Ureter (tissue), 1 donor: ENCODE measurements at regions not wholly inside any gene's neighbourhood (a gene's known extent, or its start where the extent isn't known, plus 50 kb on each side); places are given as distances from the start of the nearest gene placed in this dataset.
"Not testable (repeated sequence)": the region's sequence is repeated elsewhere in the genome, so short reads cannot be mapped to it uniquely, and the experiment has no call there.

ENCODE experiments used
- DNase-seq: peaks from one replicate; pipeline ENCODE4 v3.0.0-alpha.2; 2020; ENCODE audit warnings: low spot score
- donor health status: DM: yes; HTN: yes; CAD: no.

DNA sequence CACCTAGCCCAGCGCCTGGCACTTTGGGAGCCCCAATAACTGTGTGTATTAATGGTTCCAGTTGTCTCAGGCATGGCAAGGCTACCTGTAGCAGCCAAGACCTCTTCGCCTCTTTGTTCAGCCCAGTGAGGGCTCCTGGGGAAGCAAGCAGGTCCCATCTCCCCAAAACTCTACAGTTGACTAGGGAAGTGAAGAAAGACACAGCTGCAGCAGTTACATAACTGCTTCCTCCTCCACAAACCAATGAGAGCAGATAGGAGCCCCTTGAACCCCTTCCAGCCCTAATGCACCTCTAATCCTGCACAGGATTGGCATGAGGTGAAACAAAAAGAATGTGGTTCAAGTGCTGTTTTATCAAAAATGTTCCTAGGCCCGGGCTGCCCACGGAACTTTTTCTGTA, 100.5 kb downstream of the SYF2 start:
- DNase-seq: no peak

DNA sequence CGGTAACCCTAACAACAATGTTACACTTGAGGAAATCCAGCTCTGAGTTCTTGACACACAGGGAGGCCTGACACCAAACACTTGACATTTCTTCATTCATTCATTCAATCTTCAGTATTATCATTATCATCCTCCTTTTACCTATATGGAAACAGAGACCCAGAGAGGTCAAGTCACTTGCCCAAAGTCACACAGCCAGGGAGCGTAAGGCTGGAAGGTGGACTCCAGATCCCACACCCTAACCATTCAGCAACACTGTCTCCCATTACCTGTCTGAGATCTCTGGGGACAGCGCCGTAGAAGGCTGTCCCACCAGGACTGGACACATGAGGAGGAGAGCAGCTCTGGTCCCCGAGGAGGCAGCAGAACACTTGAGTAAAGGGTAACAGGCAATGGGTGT, 101.4 kb downstream of the SYF2 start:
- DNase-seq: no peak

DNA sequence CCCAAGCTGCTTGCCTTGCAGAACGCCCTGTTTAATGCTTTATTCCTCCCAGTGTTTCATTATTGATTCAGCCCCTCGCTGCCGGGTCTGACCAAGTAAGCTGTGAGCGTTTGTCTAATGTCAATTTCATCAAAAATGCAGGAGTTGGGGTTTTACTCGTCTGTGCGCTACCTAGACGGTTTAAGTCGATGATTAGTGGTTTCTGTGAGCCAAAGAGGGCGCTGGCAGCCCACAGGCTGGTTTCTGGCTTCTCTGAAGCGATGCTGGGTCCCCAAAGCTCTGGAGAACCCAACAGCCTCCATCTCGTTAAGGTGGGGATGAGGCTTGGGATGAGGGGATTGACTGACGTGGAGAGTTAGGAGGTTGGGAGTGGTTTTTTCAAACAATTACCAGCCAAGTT, 102.9 kb downstream of the SYF2 start:
- no peak for DNase-seq

DNA sequence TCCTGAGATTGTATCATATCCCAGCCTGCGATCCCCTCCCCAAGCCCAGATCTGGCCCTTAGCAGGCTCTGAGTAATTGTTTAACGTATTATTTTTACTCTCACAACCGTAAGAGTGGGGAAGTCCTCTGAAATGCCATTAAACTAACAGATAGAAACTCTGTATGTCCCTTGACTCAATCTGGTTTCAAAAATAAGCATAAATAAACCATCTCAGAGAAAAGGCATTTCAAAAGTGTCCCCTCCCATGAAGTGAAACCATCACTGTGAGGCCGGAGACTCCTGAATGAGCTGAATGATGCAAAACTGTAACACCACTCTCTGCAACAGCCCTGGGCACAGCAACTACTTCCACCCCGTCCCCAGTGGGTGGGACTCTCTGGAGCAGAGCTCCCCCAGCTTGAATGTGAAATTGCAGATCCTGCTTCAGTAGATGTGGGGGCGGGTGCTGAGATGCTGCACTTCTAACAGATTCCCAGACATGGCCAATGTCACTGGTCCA, 104.1 kb downstream of the SYF2 start:
- no peak for DNase-seq

DNA sequence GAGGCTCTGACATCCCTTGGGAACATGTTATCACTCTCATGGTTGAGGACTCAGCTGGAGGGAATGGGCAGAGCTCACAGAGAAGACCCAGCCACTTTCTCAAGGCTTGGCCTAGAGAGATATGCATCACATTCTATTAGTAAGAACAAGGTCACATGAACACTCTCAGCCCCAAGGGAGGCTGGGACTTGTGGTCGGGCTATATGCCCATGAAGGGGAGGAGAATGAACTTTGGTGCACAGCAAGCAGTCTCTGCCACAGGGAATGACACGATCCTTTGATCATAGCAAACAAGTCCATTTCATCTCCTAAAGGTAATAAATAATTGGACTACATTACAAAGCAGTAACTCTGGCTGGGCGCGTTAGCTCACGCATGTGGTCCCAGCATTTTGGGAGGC, 105.7 kb downstream of the SYF2 start:
- DNase-seq: no peak

DNA sequence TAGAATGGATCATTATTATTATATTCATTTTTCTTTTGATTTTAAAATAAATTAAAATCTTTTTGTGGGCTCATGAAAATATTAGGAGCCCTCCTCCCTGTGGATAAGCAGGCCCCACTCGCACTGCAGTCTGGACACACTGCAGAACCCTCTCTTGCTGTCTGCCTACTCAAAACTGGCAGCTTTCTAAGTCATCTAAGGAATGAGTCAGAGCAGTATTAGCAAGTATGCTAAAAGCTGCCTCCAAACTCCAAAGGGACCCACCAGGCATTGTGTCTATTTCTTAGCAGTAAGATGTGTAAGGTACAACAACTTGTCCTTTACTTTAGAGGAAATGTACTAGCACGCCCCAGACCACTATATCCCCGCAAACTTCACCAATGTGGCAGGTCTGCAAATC, 108.8 kb downstream of the SYF2 start:
- no peak for DNase-seq

DNA sequence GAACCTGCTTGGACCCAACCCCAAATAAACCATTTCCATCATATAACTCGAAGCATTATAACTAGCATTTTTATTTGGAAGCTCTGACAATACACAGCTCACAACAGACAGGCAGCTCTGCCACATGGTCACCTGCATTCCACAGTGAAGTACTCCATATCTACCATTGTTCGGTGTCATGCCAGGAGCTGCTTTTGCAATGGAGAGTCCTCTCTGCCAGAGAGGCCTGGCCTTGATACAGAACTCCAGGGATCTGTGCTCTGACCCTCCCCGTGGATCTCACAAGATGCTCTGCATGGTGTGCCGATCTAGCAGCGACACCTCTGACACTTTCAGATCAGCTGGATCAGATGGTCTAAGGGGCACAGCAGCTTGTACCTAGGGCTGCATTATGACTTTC, 109.6 kb downstream of the SYF2 start:
- no peak for DNase-seq

DNA sequence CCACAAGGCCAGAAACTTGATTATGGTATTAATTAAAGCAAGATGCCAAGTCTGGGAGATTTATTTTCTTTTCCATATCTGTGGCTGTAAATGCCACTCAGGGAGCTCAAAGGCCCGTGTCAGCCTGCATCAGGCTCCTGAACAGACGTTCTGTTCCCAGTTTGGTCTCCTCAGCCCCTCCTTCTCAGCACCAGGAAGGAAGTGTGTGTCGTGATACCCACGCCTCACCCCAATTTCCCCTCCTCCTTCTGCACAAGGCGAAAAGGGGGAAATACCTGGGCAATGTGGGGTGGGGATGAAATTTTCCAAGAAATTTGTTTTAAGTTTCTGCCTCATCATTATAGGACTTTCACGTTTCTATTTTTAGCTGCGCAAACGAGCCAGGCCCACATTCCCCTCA, 112.0 kb downstream of the SYF2 start:
- no peak for DNase-seq

DNA sequence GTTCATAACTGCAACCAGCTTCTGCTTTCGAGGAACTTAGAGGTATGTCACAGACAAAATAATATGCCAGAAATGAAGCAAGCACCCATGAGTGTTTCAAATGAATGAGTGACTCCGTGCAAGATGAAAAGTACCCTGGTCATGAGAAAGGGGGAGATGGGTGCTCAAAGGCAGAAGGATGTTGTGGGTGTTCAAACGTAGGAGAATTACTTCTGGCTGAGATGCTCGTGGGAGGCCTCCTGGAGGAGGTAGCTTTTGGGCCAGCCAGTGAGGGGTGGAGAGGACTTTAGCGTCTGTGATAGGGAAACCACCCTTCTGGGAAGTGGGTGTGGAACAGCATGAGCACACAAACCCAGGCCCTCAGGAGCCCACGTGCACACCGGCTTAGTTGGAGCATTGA, 113.8 kb downstream of the SYF2 start:
- no peak for DNase-seq

DNA sequence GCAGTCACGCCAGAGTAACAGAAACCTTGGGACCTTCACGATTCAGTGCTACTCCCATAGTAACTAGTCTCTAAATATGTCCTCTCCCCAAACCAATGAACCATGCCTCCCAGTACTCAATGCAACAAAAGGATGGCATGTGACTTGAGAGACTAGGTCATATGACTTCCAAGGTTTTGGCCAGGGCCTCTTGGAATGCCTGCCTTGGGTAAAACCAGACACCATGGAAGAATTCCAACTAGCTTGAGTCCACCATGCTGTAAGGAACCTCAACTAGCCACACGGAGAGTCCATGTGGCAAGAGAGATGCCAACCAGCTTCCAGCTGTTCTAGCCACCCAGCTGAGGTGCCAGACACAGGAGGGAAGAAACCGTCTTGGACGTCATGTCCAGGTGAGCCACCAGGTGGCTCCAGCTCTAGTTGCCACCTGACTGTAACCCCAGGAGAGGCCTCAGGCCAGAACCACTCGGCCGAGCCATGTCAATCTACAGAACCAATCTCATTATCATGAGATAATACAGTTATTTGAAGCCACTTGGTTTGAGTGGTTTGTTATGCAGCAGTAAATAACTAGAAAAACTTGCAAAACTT, 115.0 kb downstream of the SYF2 start:
- DNase-seq: no peak

DNA sequence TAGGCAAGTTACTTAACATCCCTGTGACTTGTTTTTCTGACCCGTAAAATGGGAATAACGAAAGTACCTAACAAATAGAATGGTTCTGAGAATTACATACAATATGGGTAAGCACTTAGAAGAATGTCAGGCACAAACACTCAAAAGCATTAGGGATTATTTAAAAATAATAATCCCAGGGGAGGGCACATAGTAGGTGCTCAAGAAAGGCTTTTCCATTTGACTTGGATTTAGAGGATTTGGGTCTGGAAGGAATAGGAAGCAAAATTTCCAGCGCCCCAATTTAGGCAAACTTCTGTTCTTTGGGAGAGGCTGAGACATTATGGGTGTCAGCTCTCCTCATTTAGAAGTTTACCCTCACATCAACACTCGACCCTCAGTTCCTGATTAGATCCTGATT, 115.5 kb downstream of the SYF2 start:
- DNase-seq: no peak

DNA sequence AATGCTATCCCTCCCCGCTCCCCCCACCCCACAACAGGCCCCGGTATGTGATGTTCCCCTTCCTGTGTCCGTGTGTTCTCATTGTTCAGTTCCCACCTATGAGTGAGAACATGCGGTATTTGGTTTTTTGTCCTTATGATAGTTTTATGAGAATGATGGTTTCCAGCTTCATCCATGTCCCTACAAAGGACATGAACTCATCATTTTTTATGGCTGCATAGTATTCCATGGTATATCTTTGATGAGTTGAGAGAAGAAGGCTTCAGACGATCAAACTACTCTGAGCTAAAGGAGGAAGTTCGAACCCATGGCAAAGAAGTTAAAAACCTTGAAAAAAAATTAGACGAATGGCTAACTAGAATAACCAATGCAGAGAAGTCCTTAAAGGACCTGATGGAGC, 116.2 kb downstream of the SYF2 start:
- DNase-seq: not testable (repeated sequence)

DNA sequence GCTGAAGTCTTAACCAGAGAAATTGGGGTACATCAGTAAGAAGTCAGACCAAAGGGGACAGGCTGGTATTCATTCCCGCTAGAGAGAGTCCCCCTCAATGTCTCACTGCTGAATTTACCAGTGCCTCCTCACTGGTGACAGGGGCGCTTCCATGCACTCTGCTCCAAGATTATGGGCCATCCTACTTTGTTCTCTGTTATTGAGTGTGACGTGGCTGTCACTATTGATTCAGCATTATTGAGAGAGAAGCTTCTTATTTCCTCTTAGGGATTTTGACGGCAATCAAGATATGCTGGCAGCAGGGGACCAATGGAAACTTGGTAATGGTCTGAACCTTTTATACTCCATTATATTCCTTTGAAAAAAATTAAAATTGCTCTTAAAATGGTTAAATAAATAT, 118.6 kb downstream of the SYF2 start:
- DNase-seq: no peak

DNA sequence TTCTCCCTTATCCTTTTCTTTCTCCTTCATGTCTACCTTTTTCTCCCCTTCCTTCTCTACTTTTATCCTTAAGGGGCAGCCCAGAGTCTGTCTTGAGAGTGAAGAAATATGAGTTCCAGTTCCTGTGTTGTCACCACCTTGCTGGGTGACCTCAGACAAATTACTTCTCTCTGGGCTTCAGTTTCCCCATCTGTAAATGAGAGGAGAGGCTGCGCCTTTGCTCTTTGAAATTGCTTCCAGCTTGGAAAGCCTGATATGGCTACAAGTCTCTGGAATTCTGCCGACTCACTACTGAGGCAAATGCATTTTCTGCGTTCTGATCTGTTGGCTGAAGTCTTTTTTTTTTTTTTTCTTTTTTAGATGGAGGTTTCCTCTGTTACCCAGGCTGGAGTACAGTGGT, 119.2 kb downstream of the SYF2 start:
- no peak for DNase-seq

DNA sequence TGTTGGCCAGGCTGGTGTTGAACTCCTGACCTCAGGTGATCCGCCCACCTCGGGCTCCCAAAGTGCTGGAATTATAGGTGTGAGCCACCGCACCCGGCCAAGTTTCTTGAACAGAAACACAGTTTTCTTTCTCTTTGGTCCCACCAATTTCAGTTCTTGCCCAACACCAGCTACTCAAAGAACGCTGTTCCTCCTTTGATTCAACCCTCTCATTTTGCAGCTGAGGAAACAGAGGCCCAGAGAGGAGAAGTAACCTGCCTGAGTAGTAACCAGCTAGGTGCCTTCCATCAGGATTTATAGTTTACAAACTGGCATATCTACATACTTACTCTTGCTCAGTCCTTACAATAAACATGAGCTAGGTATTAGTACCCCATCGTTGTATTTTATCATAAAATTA, 119.9 kb downstream of the SYF2 start:
- no peak for DNase-seq

DNA sequence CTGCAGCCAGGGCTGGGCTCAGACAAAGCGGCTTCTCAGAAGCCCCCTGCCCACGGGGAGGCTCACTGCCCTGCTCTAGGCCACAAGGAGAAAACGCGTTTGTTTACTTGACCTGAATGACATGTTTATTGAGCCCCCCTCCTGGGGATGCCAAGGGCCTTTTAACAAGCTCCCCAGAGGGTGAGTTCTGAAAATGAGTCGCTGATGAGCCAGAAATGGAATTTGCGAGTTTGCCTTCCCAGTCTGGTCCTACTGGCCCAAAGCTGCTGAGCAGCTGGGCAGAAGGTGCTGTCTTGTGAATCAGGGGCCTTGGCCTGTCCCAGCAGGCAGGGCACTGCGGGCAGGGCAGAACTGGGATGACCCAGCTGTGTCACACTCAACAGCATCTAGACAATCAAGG, 120.6 kb downstream of the SYF2 start:
- DNase-seq: no peak

DNA sequence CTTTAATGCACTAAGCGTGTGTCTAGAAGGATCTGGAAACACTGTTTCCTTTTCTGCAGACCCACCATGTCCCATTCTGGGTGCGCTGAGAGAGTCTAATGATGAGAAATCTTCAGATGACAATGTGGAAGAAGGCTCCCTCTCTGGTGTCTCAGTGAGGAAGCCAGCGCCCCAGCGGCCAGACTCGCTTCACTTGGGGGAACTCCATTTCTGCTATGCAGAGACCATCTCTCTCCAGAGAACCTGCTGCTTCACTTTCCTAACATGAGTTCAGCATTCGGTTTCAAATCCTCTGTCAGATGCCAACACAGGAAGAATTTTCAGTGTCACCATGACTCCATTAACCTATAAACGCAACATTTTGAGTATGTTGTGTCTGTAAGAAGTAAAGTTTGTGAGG, 121.8 kb downstream of the SYF2 start:
- no peak for DNase-seq

DNA sequence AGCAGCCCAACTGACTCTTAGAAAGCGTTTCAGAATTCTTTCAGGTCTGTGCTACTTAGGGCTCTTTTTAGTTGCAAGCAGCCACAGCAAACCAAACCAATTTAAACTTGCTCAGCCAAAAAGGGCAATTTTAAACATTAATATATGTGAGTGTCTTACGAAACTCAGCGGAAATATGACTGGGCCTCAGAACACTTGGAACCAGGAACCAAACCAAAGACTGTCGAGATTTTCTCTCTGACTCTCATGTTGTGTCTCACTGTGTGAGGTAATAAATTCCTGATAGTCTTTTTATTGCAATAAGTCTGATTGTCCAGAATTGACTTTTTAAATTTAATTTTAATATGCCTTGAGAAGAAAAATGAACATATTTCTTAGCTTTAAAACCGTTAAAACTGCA, 122.3 kb downstream of the SYF2 start:
- no peak for DNase-seq

DNA sequence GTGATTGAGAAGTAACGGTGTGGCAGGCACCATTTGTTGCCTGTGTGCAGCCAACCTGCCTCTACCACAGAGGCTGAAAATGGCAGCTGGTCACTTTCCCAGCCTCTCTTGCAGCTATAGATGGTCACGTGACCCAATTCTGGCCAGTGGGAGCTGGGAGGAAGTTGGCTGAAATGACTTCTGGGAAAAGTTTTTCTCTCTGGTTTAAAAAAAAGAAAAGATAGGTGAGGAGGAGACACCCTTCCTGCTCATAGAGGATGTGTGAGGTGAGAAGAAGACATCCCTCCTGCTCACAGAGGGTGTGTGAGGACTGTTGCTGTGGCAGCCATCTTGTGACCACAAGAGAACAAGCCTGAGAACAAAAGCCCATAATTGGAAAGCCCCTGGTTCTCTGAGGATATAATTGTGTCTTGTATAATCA, 122.8 kb downstream of the SYF2 start:
- no peak for DNase-seq

DNA sequence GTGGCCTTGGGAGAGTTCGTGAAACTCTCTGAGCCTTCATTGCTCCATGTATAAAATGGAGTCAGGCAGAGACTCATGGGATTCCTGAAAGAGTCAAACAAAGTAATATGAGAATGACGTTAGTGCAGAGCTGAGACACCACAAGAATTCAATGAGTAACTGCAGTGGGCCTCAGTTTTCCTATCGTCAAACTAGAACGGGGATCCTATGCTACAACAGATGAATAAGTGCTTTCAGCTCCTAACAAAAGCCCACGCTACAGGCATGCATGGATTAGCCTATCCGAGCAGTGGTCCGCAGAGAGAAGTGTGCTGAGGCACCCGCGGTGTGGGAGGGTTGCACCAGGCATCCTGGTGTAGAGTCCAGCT, 124.7 kb downstream of the SYF2 start:
- DNase-seq: no peak

DNA sequence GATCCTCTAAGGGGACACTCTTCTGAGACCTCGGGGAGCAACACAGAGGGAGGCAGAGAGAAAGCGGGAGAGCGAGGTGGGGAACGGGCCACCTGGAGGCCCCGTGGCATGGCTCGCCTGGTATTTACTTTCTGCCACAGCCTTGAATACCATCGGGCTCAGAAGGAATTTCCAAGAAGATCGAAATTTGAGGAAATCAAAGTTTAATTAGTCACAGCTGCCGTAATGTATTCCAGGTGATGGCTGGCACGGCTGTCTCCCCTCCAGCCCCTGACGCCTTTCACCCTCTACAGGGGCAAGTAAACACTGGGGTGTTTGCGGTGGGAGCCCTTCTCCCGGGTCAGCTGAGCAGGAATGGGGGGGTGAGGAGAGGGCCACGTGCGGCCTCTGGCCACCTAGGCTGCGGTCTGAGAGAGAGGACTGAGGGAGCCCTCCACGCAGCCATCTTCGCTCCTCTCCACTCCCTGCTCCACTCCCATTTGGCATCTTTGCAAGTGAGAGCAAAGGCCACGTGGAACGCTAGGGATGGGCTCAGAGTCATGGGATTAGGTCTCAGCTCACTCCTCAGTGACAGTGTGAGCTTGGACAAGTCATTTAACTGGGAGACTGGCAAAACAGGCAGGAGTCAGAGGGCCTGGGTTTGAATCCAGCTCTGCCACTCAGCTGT, 125.2 kb downstream of the SYF2 start:
- DNase-seq: no peak

DNA sequence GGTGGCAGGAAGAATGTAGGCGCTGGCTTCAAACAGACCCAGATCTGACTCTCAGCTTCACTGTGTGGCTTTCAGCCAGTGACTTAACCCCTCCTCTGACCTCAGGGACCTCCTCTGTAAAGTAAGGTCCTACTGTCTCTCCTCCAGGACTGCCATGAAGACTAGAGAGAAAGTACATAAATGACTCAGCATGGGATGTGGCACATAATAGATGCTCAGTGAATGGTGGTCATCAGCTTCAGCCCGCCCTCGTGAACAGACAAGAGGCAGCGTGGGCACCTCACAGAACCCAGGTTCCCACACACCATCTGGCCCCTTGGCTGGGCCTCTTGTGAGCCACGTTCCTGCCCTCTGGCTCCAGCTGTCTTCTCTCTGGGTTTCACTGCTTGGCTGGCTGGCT, 126.0 kb downstream of the SYF2 start:
- no peak for DNase-seq

DNA sequence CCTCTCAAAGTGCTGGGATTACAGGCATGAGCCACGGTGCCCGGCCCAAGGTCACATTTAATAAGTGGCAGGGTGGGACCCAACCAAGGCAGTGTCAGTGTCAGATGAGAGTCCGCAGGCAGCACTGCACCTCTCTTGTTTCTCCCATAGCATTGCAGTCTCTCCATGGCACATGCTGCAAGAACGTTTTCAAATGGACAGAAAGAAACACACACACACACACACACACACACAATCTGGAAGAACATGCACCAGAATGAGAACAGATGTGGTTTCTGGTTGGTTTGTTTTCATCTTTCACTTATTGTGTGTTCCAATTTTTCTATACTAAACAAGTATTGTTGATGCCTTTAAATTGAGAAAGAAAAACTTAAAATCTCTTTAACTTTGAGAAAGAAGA, 126.5 kb downstream of the SYF2 start:
- no peak for DNase-seq

DNA sequence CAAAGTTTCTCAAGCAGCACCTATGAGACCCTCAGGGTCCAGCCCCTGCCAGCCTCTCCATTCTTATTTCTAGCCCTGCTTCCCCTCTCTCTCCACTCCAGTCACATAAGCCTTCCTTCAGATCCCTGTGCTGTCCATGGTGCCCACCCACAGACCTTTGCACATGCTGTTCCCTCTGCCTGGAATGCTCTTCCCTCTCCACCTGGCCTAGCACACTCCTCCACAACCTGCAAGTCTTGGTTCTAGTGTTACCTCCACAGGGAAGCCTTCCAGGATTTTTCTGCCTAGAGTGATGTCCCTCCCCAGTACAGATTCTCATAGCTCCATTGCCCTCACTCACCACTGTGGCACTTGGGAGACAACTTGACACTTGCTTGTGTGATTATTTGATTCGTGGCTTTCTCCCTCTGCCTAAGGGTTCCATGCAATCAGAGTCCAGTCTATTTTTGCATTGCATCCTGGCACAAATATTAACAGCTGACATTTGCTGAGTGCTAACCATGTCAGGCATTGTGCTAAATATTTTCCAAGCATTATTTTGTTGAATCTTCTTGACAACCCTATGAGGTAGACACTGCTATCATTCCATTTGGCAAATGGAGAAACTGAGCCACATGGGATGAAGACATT, 127.3 kb downstream of the SYF2 start:
- no peak for DNase-seq
